ENCODE measurements at regions not wholly inside any gene's neighbourhood (a gene's known extent, or its start where the extent isn't known, plus 50 kb on each side); places are given as distances from the start of the nearest gene placed in this dataset.

DNA sequence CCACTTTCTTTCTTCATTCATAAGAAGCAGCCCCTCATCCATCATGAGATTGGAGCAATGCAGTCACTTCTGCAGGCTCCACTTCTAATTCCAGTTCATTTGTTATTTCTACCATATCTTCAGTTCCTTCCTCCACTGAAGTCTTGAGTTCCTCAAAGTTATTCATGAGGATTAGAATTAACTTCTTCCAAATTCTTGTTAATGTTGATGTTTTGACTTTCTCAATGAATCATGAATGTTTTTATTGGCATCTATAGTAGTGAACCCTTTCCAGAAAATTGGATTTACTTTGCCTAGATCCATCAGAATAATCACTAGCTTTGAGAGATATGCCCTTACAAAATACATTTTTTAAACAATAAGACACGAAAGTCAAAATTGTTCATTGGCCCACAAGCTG is 2567.7 kb upstream of the PCDH20 start:
- H3F3A ChIP-seq (replicated peaks; ENCODE audit: low read depth), result no peaks in the 10 kb centered on the region
- ATAC-seq (no peak), DNase-seq (ENCODE audit: low spot score) (no peak)
- no peak overlapping the region for H2AFZ ChIP-seq
- no peak overlapping the region for H3K4me3 Mint-ChIP-seq
- no peaks in the 10 kb centered on the region for H3K4me1 ChIP-seq (ENCODE audit: insufficient read depth)
- TF ChIP-seq, protein P1, sequence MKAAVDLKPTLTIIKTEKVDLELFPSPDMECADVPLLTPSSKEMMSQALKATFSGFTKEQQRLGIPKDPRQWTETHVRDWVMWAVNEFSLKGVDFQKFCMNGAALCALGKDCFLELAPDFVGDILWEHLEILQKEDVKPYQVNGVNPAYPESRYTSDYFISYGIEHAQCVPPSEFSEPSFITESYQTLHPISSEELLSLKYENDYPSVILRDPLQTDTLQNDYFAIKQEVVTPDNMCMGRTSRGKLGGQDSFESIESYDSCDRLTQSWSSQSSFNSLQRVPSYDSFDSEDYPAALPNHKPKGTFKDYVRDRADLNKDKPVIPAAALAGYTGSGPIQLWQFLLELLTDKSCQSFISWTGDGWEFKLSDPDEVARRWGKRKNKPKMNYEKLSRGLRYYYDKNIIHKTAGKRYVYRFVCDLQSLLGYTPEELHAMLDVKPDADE (IDR thresholded peaks at IDR 0.05), result no peak
- TF ChIP-seq REST (IDR thresholded peaks at IDR 0.05; ENCODE audit: unreplicated experiment) (no peak), POLR2AphosphoS5 (IDR thresholded peaks at IDR 0.05; ENCODE audit: low read depth) (no peak), STAT1 (IDR thresholded peaks at IDR 0.05; ENCODE audit: unreplicated experiment) (no peak), ZNF331 (CRISPR knock-in tag; IDR thresholded peaks at IDR 0.05; ENCODE audit: low read depth) (no peak), CREB1 (CRISPR knock-in tag; IDR thresholded peaks at IDR 0.05; ENCODE audit: low read depth) (no peak), CTCF (conservative IDR thresholded peaks at IDR 0.05; ENCODE audit: low read depth in 2 of 2) (no peak), JUNB (IDR thresholded peaks at IDR 0.05; ENCODE audit: unreplicated experiment) (no peak), NANOG (IDR thresholded peaks at IDR 0.05; ENCODE audit: borderline replicate concordance) (no peak)
- H3K9me3 Mint-ChIP-seq, result no peaks in the 10 kb centered on the region; the same call in 2 of the 3 replicates
- no peaks in the 10 kb centered on the region for H3K79me2 ChIP-seq (replicated peaks; ENCODE audit: insufficient read depth)
- H3K27ac ChIP-seq (ENCODE audit: low read depth), result no peak overlapping the region
- no peak overlapping the region for H3K4me3 ChIP-seq
- no peaks in the 10 kb centered on the region for H3K4me1 Mint-ChIP-seq
- no peak overlapping the region for H3K4me2 ChIP-seq
- H4K20me1 ChIP-seq (replicated peaks; ENCODE audit: insufficient read depth), result no peaks in the 10 kb centered on the region
- H3K27me3 Mint-ChIP-seq (ENCODE audit: insufficient read depth, low read depth, poor library complexity), result no peaks in the 10 kb centered on the region
- no peaks in the 10 kb centered on the region for H3K36me3 ChIP-seq (ENCODE audit: insufficient read depth)
- no peak overlapping the region for H3K27ac Mint-ChIP-seq
- no peaks in the 10 kb centered on the region for H3K9me2 ChIP-seq (ENCODE audit: insufficient read depth)
- no peaks in the 10 kb centered on the region for H3K36me3 Mint-ChIP-seq (ENCODE audit: low read depth)
- H3K27me3 ChIP-seq (ENCODE audit: insufficient read depth), result no peaks in the 10 kb centered on the region

DNA sequence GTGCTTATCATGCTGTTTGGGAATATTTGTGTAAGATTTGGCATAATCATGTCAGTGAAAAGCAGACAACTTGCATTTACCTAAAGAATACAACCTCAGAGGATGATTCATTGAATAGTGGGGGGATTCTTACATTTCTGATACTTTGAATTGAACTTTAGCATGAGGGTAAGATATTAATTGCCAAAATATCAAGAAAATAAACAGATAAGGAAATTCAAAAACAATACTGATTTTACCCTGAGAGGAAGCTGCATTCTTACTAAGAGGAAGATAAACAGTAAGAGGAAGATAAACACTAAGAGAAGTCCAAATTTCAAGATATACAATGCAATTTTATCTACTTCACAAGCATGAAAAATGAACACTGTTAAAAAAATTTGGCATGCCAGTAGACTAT is 2564.3 kb upstream of the PCDH20 start:
- no peaks in the 10 kb centered on the region for H3F3A ChIP-seq (replicated peaks; ENCODE audit: low read depth)
- no peak overlapping the region for H3K27ac ChIP-seq (ENCODE audit: low read depth)
- H4K20me1 ChIP-seq (replicated peaks; ENCODE audit: insufficient read depth), result no peaks in the 10 kb centered on the region
- no peaks in the 10 kb centered on the region for H3K27me3 Mint-ChIP-seq (ENCODE audit: insufficient read depth, low read depth, poor library complexity)
- no peaks in the 10 kb centered on the region for H3K4me1 Mint-ChIP-seq
- H3K36me3 Mint-ChIP-seq (ENCODE audit: low read depth), result no peaks in the 10 kb centered on the region
- no peaks in the 10 kb centered on the region for H3K9me2 ChIP-seq (ENCODE audit: insufficient read depth)
- H3K4me1 ChIP-seq (ENCODE audit: insufficient read depth), result no peaks in the 10 kb centered on the region
- ATAC-seq, result no peak
- no peak overlapping the region for H3K4me2 ChIP-seq
- H3K79me2 ChIP-seq (replicated peaks; ENCODE audit: insufficient read depth), result no peaks in the 10 kb centered on the region
- no peaks in the 10 kb centered on the region; the same call in 2 of the 3 replicates for H3K9me3 Mint-ChIP-seq
- DNase-seq (ENCODE audit: low spot score), result no peak
- H3K4me3 ChIP-seq, result no peak overlapping the region
- no peak overlapping the region for H3K4me3 Mint-ChIP-seq
- H3K36me3 ChIP-seq (ENCODE audit: insufficient read depth), result no peaks in the 10 kb centered on the region
- H3K27me3 ChIP-seq (ENCODE audit: insufficient read depth), result no peaks in the 10 kb centered on the region
- H2AFZ ChIP-seq, result no peak overlapping the region
- no peak overlapping the region for H3K27ac Mint-ChIP-seq
- TF ChIP-seq ZNF331 (CRISPR knock-in tag; IDR thresholded peaks at IDR 0.05; ENCODE audit: low read depth) (no peak), CTCF (conservative IDR thresholded peaks at IDR 0.05; ENCODE audit: low read depth in 2 of 2) (no peak)

Data from GM23338 (cell line).